GM19023 (cell line): ENCODE measurements at regions not wholly inside any gene's neighbourhood (a gene's known extent, or its start where the extent isn't known, plus 50 kb on each side); places are given as distances from the start of the nearest gene placed in this dataset.

Experiments used
- ATAC-seq: cut with Tn5 transposase; IDR thresholded peaks from one replicate; pipeline ENCODE4 v1.9.1; 2021; ENCODE audit warnings: mild to moderate bottlenecking, moderate library complexity; ENCODE audit not compliant: unreplicated experiment

DNA sequence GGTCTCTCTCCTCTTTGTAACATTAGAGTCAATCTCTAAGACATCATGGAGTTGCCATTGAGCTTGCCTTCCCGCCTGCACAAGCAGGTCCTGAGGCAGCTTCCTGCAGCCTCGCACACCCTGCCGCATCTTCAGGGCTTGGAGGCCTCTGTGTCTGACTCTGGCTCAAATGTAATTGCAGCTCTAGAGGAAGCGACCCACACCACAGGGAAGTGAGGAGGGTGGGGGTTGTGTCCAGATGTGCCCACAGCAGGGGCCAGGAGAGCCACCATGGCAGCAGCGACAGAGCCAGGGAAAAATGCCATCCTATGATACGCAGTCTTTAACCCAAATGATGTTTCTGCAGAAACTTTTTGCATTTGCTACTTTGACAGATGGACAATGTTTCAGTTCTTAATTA is 216.0 kb upstream of the ZNF32 start:
- no peak for ATAC-seq

DNA sequence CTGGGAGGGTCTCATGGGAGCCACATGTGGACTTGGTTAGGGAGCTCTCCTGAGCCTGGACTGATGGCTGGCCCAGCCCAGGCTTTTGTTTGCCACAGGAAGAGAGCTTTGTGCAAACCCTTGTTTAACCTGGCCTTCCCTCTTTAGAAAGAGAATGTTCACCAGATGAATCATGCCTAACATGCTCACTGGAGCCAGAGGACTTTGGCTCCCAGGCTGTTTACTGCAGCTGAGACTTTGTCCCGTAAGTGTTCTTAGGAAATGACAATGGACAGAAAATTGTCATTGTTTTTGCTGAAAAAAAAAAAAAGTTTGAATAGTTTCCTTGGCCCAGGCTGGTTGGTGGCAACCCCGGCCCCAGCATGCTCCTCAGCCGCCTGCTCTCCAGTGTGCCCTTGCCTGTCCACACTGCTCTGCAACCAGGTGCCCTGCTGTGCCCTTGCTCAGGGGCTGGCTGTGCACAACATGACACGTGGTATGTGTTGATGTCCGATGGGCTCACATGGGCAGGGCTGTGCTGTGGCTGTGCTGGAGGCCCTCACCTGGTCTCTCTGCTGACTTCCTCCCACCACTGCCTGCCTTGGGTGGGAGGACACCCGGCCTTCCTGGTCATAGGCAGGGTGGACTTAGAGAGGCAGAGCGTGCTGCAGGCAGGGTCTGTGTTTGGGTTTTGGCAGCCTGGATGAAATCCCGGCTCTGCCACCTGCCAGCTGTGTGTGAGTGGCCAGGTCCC is 215.3 kb upstream of the ZNF32 start:
- no peak for ATAC-seq

DNA sequence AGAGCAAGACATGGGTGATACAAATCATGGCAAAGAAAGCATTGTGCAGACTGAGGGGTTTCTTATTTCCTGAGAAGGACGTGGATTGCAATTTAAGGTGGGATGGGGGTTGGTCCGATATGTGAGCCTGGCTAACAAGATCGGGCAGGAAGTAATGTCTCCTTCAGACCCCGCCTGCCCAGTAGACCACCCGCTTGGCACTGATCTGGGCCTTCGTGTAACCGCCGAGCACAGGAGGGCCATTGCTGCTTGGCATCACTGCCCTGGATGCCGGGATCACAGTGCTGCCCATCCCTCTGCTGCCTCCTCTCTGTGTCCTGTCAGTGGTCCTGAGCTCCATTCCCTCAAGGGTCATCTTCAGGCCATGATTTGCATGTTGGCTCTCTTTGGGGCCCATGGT is 214.6 kb upstream of the ZNF32 start:
- ATAC-seq: no peak

DNA sequence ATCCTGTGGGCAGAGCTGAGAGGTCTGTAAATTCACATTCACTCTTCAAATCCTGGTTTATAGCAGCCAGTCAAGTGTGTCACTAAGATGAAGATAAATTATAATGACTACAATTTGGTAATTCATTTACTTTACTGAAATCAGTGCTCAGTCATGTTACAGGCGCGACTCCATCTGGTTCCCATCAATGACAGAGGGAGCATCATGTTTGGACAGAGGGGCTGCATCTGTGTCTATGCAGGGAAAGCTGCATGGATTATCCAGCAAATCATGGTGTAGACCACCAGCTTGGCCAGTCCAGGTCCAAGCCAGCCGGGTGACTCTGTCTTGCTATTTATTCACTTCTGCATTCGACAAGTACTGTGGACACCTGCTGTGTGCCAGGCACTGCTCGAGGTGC is 214.1 kb upstream of the ZNF32 start:
- ATAC-seq: no peak

DNA sequence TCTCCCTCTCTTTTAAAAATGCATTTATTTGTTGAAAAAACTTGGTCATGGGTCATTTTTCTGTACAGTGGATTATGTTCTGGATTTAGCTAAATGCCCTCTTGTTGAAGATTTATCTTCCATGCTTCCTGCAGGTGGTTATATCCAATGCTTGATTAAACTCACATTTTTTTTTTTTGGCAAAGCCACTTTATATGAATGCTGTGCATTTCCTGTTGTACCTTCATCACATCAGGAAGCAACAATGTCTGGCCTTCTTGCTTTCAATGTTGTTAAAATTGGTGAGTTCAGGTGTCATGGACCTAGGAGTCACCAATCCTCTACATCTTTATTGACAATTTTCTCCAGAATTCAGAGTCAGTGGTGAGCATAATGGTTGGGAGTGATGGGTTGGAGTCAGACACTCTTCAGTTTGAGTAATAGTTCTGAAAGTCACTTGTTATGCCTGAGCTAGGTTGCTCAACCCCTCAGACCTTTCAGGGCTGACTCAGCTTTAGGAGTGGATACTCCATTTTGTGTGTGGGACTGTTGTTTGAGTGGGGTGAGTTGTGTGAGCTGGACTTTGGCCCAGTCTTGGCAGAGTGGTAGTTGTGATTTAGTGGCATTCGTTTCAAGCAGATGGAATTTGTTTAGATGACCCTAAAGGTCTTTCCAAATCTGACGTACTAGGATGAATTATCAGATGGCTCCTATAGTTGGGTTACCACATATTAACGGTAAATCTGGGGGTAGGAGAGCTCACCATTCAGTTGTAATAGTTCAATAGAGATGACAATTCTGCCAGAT is 213.5 kb upstream of the ZNF32 start:
- no peak for ATAC-seq

DNA sequence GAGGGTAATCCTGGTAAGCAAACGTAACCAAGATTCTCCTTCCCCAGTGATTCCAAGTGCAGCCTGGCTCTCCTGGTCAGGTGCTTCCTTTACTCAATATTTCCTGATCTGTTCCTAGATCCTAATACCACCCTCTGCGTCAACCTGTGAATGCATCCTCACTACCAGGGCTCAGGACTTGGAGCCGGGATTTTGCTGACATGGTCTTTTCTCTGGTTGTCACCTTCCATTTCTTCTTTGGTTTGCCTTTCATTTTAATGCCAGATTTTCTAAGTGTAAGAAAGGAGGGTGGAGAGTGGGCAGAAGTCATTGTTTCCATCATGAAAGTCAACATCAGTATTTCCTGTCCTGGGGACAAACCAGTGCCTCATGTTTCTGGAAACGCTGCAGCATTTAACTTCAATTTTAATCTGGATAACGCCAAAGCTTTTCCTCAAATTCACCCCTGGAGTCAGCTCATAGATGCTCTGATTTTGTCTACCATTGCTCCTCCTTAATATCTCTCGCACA is 210.4 kb upstream of the ZNF32 start:
- ATAC-seq: no peak

DNA sequence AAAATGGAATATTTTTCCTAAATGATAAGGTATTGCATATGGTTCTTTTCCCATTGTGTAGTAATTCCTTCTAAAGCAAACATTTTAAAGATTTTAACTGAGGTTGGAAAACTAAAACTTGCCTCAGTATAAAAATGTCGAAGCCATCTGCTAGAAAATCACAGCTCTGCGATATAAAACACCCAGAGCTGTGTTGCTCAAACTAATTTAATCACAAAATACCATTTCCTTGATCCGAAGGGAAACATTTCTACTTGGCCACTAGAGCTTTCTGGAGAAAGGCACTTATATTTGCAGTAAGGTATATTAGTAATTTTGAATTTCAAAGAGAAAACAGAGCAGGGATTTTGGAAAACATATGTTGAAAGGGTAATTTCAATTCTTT is 209.2 kb upstream of the ZNF32 start:
- no peak for ATAC-seq

DNA sequence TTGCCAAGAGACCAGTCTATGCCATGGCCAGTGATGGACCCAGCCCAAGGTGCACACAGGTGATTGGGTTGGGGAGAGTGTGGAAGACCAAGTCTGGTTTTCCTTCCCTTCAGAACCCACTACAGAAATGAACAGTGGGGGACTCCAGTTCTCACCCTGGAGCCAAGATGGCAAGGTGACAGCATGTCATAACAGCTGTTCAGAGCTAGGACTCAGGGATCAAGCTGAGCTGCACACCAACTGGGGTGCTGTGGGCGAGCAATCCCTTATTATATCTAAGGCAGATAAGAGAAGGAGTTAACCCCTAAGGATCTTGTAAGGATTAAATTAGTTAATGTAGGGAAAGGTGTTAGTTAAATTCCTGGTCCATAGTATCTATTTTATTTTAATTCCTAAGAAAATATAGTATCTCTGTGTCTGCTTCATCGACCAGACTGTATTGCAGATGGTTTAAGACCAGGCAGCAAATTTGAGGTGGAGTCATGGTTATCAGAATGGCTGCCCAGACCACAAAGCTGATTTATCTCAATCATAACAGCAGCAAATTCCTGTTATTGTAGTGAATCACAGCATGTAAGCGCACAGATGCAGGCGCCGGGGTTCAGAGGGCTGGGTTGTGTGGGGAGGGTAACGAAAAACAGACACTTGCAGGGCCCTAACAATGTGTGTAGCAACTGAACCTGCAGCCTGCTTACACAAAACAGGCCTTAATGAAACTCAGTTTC is 208.7 kb upstream of the ZNF32 start:
- no peak for ATAC-seq

DNA sequence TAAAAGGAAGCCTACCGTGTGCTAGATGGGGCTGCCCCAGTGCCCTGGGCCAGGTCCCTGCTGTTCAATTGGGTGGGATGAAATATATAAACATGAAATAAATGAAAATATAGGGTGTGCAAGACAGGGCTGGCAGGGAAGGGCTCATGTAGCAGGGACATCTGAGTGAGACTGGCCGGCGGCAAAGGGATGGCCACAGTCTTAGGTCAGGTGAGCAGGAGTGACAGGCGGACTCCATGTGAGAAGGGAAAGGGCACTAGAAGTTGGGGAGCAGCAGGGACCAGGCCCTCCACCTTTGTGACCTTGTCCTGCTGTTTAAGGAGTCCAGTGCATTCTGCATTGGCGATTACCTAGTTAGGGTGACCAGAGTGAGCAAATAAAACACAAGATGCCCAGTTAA is 207.6 kb upstream of the ZNF32 start:
- ATAC-seq: no peak

DNA sequence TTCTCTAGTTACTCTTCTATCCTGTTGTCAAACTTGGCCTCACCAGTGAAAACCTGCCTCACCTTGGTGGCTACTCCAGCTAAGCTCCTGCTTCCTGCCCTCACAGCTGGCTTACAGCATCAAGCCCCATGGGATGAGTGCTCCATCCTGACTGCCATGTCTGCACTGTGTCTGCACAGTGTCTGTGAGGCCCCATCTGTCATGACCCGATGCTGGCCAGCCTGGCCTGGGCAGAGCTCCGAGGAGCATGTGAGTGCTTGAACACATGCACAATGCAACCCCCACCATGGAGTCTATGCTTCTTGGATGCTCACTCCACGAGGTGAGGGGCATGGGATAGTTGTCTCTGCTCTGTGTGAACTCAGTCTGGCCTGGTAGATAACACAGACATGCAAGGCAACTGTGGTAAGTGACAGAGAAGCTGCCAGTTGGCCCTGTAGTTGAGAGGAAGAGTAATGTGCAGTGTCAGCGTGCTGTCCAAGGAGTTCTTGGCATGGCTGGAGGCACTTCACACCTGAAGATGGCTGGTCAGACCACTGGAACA is 207.1 kb upstream of the ZNF32 start:
- no peak for ATAC-seq

DNA sequence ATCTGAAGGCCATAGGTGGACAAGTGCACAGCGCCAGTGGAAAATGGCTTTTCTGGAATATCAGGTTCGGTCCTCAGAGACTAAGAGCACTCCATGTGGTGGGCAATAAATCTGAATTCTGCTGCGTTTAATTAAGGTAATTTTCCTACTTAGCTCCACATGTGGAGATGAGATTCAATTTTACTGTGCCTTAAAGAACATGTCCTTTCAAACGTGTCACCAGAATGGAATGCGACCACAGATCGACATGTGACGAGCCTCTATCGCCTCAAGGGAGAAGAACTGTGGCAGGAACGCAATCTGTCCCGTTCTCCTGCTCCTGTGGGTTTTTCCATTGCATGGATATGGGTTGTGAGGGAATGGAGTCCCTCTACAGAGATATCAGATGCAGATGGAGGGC is 205.3 kb upstream of the ZNF32 start:
- no peak for ATAC-seq

DNA sequence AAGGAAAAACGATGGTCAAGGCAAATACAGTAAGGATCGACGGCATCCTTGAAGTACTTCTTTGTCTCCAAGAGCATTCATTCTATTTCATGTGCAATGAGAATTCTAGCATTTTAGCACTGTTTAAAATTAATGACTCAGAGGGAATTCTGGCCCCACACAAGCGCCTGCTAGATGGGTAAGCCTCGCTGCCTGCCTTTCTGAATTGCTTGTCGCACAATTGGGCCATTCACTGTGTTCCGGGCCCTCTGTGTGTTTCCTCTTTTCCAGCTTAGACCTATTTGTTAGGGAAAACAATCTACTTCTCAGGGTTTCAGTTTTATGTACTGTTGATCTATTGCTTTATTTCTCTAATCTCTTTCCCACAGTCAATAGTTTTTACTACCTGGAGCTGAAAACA is 204.7 kb upstream of the ZNF32 start:
- ATAC-seq: no peak

DNA sequence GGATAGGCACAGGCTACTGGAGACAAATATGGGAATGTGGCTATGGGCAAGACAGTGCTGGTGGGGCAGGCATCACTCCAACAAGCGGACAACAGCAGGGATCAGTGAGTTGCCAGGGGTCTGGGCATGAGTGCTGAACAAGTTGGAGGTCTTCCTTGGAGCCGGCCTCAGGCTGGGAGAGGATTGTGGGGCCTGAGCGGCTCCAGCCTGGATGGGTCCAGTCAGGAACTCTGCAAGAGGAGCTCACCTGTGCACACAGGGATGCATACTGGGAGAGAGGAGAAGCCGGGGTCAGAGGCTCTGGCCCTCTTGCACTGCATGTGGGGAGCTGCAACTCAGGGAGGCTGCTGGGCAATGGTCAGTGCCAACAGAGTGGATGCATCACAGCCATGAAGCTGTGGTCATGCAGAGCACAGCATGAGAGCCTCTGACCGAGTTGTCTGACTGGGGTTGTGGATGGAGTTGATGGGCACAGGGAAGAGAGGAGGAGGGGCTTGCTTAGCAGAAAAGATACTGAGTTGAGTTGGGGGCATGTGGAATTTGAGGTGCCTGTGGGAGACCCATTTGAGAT is 204.0 kb upstream of the ZNF32 start:
- ATAC-seq: no peak

DNA sequence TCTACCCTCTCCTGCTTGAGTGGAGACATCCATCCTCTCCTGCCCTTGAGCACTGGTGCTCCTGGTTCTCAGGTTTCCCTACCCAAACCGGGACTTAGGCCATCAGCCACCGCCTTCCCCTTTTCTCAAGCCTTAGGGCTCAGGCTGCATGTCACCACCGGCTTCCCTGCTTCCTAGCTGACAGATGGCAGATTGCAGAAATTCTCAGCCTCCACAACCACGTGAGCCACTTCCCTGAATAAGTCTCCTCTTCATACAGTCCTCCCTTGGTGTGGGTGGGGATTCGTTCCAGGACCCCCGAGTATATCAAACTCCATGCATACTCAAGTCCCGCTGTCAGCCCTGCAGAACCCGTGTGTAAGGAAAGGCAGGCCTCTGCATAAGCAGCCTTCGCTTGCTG is 203.5 kb upstream of the ZNF32 start:
- no peak for ATAC-seq

DNA sequence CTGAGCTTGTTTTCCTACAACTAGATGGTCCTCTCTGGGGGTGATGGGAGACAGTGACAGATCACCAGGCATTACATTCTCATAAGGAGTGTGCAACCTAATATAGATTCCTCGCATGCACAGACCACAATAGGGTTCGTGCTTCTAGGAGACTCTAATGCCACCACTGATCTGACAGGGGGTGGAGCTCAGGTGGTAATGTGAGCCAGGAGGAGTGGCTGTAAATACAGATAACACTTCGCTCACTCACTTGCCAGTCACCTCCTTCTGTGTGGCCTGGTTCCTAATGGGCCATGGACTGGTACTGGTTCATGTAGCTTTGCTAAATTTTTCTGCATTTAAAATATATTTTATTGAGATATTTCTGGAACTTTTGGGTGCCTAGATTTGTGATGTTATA is 202.3 kb upstream of the ZNF32 start:
- ATAC-seq: no peak

DNA sequence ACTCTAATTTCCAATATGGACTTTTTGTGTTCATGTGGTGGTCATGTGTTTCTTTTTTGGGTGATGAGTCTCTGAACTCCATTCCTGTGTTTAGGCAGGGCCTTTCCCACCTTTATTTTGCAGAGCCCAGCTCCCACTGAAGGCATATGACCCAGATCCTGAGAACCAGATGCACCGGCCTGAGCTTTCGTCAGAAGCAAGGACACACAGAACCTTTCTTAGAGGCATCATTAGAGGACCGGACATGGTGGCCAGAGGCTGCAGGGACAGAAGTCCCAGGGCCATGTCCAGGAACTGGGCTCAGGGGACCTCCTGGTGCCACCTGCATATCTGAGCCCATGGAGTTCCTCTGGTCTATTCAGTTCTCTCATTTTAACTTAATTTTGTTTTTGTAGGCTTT is 200.9 kb upstream of the ZNF32 start:
- ATAC-seq: no peak

DNA sequence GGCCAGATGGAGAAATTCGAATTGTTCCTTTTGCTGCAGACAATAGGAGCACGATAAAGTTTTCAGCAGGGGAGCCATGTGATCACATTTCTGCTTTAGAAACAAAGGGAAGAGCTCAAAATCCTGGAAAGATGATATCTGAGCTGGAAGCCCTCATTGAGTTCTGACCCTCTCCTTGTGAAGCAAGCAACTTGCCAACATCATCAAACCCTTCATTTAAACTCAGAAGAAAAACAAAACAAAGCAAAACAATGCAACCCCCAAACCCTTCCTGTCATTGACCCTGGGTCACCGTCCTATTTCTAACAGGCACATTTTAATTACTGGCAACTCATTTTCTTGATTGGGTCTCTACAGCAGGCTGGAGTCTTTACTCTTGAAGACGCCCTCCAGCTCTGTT is 198.3 kb upstream of the ZNF32 start:
- no peak for ATAC-seq

DNA sequence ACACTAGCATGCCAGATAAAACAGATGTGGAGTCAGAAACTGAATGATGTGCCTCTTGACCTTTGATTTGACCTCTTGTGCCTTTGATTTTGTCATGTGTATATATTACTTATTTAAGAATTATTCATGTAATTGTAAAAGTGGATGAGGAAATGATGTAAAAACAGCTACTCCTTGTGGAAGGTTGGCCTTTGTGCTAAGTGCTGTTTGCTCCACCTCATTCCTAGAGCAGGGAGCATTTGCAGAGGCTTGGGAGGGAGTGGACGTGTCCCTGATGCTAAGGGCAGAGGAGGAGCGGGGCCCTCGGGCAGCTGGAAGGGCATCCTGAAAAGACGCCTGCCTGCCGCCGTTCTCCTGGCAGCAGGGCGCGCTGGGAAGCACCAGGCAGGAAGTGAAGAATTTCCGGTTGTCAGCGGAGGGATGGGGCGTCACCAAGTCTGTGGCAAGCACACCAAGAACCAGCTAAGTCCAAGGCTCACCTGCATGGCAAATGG is 197.6 kb upstream of the ZNF32 start:
- no peak for ATAC-seq

DNA sequence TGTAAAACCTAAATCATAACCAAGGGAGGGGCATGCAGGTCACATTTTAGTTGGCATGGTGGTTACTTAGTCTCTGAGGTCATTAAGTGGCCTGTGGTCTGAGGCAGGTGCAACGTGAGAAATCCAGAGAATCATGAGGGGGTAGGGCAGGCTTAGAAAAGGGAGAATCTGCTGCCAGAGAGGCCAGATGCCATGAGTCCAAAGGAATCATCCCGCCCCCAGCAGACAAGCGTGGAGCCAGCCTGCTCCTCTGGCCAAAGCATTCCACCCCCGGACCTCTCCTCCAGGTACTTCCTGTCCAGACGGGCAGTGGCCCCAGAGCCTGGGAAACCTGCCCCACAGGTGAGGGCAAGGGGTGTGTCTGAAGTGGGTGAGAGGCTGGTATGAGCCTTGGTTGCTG is 196.4 kb upstream of the ZNF32 start:
- ATAC-seq: no peak

DNA sequence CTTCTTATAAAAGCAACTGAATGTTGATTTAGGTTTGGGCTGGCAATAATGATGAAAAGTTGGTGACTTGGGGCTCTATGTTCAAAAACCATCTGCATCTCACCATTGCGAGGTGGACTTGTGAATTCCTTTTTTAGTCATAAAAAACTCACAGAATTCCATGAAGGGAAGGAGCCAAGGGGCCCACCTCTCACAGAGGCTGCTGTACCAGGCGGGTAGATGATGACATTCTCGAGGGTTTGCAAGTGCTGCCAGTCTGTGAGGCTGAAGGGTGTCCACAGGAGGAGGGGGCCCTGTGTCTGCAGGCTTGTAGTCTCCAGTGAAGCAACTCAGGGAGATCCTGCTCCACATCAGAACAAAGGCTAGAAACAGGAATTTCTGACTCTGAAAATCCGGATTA is 195.5 kb upstream of the ZNF32 start:
- no peak for ATAC-seq
